NCI-H128 (cell line): ENCODE measurements at regions not wholly inside any gene's neighbourhood (a gene's known extent, or its start where the extent isn't known, plus 50 kb on each side); places are given as distances from the start of the nearest gene placed in this dataset.
A peak's percentile ranks its signal among the peaks of the same experiment; 100 is the strongest.

ENCODE experiments used
- DNase-seq: peaks from one replicate; lab custom pipeline; 2025; ENCODE audit not compliant: unreplicated experiment; lab: John Stamatoyannopoulos, UW

DNA sequence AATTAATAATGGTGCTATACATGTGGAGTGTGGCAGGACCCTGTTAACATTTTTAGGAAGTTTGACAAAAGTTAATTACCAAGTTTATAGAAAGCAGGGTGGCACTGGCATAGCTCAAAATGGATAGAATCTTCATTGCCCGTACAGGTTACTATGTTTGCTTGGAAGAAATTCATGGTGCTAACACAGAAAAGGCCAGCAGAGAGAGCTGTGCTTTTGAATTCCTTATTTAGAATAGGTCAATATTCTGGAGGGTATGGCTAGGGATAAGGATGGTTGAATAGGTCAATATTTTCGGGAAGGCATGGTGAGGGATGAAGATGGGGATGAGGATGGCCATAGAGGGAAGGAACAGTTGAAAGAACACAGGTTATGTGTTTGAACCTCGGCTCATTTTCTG lies 345.1 kb downstream of the LMO4 start:
- no peak for DNase-seq

DNA sequence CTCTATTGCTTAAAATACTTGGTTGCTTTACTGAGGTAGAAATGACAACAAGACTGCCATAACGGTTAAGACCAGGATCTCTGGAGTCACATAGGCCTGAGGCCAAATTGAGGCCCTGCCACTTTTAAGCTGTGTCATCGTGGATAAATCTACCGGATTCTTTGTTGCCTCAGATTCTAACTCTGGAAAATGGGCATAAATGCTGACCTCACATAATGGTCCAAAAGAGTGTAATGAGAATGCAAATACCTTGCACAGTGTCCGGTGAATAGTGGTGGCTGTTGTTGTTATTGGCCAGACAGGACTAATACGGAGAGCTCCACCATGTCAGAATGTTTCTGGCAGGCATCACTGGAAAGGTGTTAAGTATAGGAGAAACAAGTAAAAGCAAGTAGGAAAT lies 346.1 kb downstream of the LMO4 start:
- no peak for DNase-seq

DNA sequence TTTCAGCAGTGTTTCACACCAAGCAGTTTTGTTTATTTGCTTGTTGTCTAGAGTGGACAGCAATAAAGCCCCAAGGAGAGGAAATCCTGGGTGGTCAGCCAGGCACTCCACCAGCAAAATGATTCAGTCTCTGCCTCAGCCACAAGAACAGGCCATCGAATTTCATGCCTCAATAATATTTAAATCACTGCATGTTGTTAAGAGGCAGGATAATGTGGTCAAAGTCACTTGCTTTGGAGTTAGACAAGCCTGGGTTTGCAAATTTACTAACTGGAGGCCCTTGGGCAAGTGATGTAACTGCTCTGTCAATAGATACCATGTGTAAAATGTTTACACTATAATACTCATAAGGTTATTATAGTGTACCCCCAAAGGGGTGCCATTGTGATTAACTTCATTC lies 349.6 kb downstream of the LMO4 start:
- no peak for DNase-seq

DNA sequence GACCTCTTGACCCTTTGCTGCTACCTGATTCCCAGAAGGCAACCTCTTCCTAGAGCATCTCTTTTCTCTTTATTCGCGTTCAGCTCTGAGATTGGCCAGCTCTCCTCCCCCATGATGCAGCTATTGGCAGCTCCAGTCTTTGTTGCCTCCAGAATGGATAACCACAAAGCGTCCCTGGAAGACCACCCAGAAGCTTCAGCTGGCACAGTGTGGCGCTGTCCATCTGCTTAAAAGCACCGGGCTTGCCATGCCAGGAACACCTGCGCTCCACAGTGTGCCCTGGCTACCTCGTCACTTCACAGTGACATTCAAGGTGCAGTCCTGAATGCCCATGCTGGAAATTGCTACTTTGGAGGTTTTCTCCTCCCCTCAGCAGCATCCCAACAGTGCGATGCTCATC lies 353.9 kb downstream of the LMO4 start:
- no peak for DNase-seq

DNA sequence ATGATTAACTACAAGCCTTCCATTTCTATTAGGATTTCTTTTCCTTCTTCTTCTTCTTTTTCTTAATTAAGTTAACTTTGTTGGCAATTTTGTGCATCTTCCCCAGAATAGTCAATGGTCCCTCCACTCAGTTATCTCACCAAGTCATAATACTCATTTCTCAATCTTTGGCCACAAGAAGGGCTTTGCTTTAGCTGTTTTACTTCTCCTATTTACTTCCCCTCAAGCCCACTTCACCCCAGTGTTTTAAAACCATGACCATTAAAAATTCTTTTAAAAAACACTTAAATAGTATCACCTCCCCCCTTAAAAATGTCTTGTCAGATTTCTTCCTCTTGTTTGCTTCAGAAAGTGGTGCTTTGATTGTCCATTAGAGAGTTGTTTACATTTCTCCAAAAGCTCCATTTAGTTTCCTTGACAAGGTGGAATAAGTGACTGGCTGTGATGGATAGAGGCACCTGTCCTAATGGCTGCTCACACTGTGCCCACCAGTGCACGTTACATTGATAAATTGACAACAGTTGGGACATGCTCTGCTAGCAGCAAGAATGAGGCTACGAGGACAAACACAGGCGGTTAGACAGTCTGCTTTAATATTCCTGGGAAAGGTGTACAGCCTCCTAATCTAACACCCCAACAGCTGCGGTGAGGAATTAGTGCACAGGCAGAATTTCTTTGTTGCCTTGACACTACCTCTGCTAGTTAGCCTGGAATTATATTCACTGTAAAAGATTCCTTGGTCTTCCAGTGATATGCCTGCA lies 354.7 kb downstream of the LMO4 start:
- peak; percentile 71 for DNase-seq

DNA sequence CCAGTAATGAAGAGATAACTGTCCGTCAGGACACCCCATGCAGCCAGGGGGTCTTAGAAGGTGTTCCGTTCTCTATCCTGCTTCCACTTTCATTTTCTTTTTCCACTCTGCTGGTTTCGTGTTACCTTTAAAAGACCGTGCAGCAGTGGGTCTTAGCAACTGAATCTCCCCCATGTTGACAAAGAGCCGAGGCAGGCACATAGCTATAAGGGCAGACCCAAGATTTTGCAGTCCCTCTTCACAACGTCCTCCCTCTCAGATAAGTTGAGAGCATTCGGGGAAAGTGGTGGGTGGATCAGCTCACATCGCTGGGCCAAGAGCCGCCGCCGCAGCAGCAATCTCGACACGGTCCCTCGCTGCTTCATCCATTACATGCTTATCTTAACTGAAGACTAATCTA lies 355.5 kb downstream of the LMO4 start:
- DNase-seq: no peak

DNA sequence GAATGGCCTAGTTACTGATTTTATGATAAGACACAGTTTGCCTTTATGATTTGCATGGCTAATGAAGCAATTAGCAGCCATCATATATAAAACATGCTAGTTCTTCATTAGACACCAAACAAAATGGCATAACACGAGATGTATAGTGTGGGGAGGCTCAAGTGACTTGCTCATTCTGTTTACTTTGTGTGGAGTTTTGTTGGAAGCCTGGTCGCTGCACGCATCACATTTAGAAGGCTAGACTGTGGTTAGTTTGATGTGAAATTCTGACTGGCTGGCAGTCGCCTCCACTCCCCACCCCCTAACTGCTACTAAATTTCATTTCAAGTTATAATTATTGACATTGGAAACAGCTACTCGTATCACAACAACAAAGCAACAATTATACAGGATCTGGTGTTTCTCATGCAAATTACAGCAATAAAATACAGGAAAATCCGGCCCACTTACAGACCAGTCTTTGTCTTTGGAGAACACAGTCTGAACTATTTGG lies 356.1 kb downstream of the LMO4 start:
- peak; percentile 22 for DNase-seq

DNA sequence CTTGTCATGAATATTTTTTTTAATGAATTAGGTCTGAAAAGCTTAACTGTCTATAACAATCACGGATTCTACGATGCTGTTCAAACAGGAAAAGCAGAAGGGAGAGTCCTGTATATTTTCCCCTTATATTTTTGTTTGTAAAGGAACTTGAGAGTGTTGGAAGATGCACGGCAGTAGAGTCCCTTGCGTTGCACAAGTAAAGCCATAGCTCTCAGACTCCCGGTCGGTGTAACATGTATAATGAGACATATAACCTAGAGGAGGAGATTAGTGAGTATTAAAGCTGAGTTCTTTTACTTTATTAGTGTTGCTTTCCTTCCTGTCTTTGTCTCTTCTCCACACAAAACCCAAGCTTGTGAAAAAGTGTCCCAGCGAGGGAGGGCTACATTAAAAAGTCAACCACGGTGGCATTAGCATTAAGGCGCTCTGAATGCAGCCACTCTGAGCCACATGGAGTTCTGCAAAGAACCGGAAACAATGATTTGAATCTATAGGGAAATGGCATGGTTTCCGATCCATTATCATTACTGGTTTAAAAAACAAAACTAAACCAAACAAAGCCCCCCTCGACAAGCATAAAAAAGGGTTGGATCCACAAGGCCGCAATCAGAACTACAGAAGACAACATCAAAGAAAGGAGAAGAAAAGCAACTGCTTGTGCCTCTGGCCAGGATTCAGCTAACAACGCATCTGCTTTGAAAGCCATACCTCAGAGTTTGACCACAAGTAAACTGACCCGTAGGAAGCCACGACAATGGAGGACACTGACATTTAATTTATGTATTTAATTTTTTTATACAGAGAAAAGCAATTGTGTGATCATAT lies 356.8 kb downstream of the LMO4 start:
- no peak for DNase-seq

DNA sequence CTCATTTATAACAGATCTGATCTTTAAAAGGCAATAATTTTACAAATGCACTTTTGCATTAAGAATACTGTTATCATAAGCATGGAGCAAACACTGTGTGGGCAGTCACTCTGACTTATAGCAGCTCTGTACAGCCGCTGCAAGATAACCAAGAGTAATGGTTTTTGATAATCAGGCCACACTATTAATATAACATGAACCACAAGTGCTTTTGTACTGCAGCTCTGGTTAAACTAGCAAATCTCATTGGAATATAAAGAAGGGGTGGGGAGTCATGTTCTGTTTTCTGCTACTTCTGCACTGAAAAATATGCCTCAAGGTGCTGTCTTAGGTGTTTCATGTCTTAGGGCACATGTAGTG lies 357.4 kb downstream of the LMO4 start:
- DNase-seq: no peak

DNA sequence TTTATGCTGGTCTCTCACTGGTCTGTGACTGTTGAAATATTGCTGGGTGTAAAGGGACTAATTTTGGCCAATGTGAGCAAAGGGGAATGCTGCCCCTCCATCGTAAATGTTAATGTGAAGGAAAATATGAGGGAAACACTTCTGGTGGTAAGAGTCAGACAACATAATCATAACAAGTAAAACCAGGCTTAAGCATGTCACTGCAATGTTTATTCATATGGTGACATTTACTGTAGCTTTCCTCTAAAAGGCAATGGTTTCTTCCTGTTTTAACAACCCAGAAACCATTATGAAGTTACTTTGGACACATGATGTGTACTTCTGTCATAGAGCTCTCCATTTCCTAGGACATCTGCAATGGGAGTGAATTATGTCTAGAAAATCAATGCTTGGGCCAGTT lies 358.0 kb downstream of the LMO4 start:
- DNase-seq: no peak

DNA sequence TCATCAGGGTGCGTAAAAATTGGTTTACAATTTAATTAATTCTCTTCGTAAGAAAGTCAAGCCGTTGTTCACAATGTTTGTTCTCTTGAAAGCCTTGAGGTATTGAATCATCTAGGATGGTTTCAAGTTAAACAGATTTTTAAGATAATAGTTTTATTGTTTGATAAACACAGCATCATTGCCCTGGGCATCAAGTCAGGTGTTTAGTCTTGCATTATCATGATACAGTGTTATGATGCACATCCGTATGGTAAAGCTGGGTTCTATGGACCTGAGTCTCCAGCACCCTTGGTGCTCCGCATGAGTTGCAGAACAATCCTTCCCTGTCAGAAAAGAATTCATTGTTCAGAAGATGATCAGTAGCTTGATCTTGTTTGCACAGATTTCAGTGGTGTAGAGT lies 359.5 kb downstream of the LMO4 start:
- DNase-seq: no peak

DNA sequence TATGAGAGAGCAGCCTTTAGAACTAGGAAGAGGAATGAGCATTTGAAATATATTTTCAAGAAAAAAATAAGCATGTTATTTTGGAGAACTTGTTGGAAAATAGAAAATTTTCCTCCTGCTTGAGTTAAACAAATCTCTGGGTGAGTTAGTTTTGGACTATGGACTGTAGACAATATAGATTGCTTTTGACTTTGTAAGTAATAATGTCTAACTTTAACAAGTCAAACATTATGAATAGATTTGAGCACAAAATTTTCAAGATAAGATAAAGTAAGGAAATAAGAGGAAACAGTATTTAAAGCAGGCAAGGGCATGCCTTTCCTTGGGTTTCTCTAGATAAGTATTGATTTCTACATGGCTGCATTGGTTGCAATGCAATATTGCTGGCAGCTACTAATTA lies 360.8 kb downstream of the LMO4 start:
- no peak for DNase-seq

DNA sequence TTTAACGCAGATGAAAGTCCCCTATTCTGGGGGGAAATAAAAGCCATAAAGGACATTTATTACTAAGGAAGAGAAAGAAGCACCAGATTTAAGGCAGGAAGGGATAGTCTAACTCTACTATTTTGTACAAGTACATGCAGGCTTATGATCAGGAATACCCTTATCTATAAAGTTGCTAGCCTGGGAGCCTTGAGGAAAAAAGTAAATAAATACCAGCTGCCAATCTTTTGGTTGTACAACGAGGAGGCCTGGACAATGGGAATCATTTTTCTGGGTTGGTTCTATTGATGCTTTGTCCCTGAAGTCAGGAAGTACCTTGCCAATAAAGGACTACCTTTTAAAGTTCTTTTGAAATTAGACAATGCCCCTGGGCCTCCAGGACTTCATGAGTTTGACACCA lies 367.8 kb downstream of the LMO4 start:
- DNase-seq: no peak

DNA sequence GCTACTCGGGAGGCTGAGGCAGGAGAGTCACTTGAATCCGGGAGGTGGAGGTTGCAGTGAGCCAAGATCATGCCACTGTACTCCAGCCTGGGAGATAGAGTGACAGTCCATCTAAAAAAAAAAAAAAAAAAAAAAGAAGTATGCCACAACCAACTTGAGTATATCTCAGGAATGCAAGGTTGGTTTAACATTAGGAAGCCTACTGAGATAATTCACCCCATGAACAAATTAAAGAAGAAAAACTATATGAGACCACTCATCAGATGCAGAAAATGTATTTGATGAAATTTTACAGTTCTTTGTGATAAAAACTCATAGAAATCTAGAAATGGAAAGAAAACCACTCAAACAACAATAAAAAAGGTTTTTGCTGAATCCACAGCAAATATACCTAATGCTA lies 373.8 kb downstream of the LMO4 start:
- DNase-seq: no peak

DNA sequence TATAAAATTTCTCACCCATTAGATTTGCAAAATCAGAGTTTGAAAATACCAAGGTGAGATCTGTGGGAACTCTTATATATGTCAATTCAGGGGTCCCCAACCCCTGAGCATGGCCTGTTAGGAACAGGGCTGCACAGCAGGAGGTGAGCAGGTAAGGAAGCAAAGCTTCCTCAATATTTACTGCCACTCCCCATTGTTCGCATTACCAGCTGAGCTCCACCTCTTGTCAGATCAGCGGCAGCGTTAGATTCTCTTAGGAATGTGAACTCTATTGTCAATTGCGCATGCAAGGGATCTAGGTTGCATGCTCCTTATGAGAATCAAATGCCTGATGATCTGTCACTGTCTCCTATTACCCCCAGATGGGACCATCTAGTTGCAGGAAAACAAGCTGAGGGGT lies 376.6 kb downstream of the LMO4 start:
- DNase-seq: no peak

DNA sequence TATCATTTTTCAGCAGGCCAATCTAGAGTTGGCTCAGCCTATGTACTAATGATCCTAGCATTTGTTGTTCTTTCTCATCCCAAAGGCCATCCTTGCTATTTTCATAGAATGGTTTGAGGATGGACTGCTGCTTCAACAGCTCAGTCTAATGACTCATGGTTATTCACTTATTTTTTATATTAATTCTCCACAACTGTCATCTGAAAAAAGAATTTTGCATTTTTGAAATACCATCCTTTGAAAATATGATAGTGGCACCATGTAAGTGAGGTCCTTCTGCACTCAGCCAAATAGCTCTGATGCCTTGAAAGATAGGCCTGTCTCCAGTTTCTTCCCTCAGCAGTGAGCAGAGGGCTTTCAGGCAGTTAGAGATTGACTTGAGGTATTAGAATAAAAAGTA lies 377.5 kb downstream of the LMO4 start:
- DNase-seq: no peak

DNA sequence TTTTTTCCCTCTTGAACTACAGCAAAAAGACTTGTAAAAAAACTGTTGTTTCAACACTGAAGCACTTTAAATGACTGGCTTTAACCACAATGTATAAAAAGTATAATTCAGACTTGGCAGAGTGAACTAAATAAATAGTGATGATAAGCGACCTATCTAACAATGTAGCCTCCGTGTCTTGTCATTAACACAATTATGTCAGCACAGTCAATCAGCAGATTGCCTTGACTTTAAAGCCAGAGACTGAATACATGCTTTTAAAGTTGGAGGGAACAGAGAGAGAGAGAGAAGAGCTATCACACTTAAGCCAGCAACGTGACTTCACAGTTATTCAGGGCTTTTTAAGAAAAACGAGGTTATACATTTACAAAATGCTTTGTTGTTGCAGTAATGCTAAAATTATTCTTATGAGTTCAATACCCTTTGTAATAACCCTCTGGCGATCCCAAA lies 378.1 kb downstream of the LMO4 start:
- DNase-seq: no peak

DNA sequence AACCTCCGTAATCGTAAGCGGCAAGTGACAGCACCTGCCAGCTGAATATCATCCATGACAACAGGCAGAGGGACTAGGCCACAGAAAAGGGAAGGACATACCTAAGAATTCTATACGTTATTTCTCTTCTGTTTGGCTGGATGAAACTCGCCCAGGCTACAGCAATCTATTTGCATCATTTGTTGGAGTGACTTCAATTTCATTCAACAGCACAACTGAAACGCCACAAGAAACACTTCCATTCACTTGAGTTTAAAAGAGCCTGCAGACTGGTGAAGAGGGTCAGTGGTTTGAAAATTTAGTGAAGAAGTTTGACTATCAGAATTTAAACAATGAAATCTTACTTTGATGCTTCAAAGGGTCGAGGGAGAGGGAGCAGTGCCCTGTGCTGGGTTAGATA lies 378.7 kb downstream of the LMO4 start:
- no peak for DNase-seq

DNA sequence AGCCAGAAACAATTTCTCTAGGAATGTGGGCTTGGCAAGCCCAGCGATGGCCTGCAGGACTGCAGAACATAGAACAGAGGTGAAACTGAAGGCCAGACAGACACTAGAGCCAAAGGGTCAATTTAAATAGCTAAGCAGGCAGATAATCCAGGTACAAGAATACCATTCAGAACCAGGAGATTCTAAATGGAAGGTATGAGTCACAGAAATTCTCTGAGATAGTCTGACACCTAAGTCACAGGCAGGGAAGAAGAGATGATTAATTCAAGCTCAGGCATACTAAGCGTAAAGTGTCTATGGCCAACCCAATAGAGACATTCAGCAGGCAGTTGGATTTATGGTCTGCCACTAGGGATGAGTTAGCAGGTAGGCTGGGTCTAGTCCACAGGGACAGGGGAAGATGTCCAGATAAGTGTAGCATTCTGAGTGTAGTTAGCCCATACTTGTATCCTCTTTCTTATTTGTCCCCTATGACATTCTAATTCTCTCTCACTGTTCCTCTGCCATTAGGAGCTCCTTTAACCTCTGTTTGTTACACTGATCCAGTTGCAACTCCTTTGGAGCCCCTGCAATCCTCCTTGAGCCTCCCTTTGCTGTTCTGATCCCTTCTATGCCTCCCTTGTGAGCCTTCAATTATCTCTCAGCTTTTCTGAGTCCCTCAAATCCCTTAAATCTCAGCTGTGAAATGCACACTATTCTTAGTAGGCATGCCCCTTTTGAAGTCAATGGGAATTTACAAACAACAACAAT lies 383.8 kb downstream of the LMO4 start:
- DNase-seq: no peak

DNA sequence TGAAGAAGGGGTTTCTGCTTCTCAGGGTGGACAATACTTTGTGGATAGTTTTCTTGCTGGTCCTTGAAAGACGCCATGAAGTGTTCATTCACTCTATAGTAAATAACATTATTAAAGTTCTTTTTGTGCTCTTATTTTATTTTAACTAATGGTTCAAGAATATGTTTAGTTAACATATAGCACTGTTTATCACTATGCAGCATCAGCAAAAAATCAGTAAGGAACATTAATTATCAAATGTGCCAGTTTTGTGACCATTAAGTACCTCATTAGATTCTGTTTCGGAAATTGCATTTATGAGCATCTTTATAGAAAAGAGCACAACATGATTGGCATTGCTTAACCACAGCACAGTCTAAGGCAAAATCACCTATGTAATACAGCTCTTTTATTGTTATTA lies 385.6 kb downstream of the LMO4 start:
- no peak for DNase-seq

DNA sequence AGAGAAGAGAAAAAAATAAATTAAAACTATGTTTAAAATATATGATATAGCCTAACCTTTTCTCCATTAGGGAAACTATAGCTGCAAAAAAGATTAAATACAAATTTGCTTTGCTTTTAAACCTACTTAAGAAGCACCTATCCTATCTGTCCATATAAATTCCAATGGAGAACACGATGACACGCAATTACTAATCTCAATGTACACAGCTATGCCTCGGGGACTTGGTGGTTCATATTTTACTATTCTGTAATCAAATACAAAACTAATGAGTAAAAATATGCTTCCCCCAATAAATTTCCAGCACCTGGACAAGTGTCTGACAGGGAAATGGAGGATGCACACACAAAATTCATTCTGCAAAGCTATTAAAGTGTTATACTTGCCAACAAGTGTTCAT lies 386.4 kb downstream of the LMO4 start:
- no peak for DNase-seq

DNA sequence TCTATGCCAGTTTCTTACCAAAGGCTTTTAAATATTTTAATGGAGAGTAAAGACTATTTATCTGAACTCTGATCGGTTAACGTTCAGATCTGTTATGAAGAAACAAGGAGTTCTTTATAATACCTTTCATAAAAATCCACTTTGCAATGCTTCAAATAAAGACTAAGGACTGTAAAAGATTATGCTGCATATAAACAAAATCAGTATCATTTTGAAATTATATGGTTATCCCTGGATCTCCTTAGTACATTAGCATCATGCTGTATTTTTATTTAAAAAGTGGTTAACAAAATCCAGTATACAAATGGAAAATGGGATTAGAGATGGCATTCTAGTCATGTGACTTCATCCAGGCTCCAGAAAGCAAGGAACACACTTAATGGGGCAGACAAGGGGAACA lies 386.8 kb downstream of the LMO4 start:
- no peak for DNase-seq
